Neural cell (in vitro differentiated cells): ENCODE measurements at regions not wholly inside any gene's neighbourhood (a gene's known extent, or its start where the extent isn't known, plus 50 kb on each side); places are given as distances from the start of the nearest gene placed in this dataset.

Experiments used
- EP300 ChIP-seq: fragments of 450-650 bp; conservative IDR thresholded peaks from 2 replicates; pipeline ENCODE4 v1.6.1; 2014; ENCODE audit warnings: antibody characterized with exemption, mild to moderate bottlenecking, moderate library complexity; ENCODE audit not compliant: poor library complexity, severe bottlenecking
- EZH2 ChIP-seq: fragments of 200-600, 300-800 bp; shearing (Covaris generic), sonication (generic); IDR thresholded peaks from 2 replicates; pipeline ENCODE4 v1.6.1; 2014; ENCODE audit warnings: antibody characterized with exemption, low read length, borderline replicate concordance, mild to moderate bottlenecking; ENCODE audit not compliant: insufficient read depth, poor library complexity, severe bottlenecking
- MXI1 ChIP-seq: fragments of 450-650 bp; conservative IDR thresholded peaks from 2 replicates; pipeline ENCODE4 v1.6.1; 2014; ENCODE audit warnings: antibody characterized with exemption, mild to moderate bottlenecking; ENCODE audit not compliant: poor library complexity, severe bottlenecking
- POLR2AphosphoS5 ChIP-seq: IDR thresholded peaks from 2 replicates; pipeline ENCODE4 v1.6.1; 2012
- REST ChIP-seq: IDR thresholded peaks from 2 replicates; pipeline ENCODE4 v1.6.1; 2012; ENCODE audit warnings: borderline replicate concordance
- TAF1 ChIP-seq: IDR thresholded peaks from 2 replicates; pipeline ENCODE4 v1.6.1; 2012; ENCODE audit warnings: low read depth
- TF ChIP-seq, protein P1 (sequence below): fragments of 450-650 bp; IDR thresholded peaks from 2 replicates; pipeline ENCODE4 v1.5.1; 2014; ENCODE audit warnings: antibody characterized with exemption, mild to moderate bottlenecking, moderate library complexity; ENCODE audit not compliant: poor library complexity, severe bottlenecking

- TF ChIP-seq, protein P1, sequence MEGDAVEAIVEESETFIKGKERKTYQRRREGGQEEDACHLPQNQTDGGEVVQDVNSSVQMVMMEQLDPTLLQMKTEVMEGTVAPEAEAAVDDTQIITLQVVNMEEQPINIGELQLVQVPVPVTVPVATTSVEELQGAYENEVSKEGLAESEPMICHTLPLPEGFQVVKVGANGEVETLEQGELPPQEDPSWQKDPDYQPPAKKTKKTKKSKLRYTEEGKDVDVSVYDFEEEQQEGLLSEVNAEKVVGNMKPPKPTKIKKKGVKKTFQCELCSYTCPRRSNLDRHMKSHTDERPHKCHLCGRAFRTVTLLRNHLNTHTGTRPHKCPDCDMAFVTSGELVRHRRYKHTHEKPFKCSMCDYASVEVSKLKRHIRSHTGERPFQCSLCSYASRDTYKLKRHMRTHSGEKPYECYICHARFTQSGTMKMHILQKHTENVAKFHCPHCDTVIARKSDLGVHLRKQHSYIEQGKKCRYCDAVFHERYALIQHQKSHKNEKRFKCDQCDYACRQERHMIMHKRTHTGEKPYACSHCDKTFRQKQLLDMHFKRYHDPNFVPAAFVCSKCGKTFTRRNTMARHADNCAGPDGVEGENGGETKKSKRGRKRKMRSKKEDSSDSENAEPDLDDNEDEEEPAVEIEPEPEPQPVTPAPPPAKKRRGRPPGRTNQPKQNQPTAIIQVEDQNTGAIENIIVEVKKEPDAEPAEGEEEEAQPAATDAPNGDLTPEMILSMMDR: no peak
- TF ChIP-seq EZH2 (no peak), TAF1 (no peak), EP300 (no peak), REST (no peak), POLR2AphosphoS5 (no peak), MXI1 (no peak)
Observed at GRCh38 chr4:152224721-152225420, 311.0 kb downstream of the FBXW7 start.
